NB4 (cell line): ENCODE measurements at regions not wholly inside any gene's neighbourhood (a gene's known extent, or its start where the extent isn't known, plus 50 kb on each side); places are given as distances from the start of the nearest gene placed in this dataset.

ENCODE experiments used
- DNase-seq: peaks from one replicate; pipeline ENCODE4 v3.0.0; 2010; ENCODE audit warnings: low read depth
- H3K4me3 ChIP-seq: one replicate; pipeline ENCODE4 v1.5.1; 2011; ENCODE audit warnings: mild to moderate bottlenecking, low read depth, low read length, moderate library complexity
- MYC ChIP-seq: IDR thresholded peaks from 2 replicates; pipeline ENCODE4 v1.6.1; 2011; ENCODE audit warnings: low read depth, low read length
- POLR2A ChIP-seq: IDR thresholded peaks from 2 replicates; pipeline ENCODE4 v1.6.1; 2011; ENCODE audit warnings: mild to moderate bottlenecking; ENCODE audit not compliant: insufficient read length; ENCODE audit errors: extremely low read depth
- TF ChIP-seq, protein P1 (sequence below): IDR thresholded peaks from one replicate; pipeline ENCODE4 v1.5.1; 2012; ENCODE audit warnings: low read depth, low read length
- TF ChIP-seq, protein P2 (sequence below): IDR thresholded peaks from 2 replicates; pipeline ENCODE4 v1.6.1; 2011; ENCODE audit warnings: low read depth, low read length

DNA sequence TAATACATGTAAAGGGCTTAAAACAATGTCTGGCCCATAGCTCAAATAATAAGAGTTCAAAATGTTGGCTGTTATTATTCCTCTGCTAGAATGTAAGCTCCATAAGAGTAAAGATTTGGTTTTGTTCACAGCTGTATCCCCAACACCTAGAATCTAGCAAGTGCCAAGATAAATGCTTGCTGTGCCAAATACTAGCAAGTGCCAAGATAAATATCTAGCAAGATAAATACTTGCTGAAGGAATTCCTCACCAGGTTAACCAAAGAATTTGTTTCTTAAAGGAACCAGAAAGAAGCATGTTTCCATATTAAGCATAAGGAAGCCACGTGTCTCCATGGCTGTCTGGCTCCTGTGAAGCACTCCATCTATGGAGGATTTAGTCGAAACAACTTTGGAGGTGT lies 235.2 kb upstream of the SP4 start:
- TF ChIP-seq MYC (no peak), POLR2A (no peak)
- DNase-seq, result no peak
- H3K4me3 ChIP-seq, result no peak overlapping the region

DNA sequence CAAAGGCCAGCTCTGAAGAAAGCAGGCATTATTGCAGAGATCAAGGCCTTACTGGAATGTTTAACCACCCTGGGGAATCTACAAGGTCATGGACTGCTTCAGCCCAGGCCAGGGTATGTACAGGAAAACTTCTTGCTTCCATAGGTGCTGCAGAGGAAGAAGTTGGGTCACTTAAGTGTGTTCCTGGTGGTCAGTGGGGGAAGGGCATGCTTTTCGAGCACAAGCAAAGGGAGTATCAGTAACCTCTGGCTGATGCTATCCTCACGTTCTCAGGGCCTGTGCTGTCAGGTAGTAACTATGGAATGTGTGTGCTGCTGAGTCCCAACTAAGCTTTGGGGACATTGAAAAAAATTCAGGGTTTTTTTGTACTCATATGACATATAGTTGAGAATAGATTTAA lies 234.0 kb upstream of the SP4 start:
- no peak overlapping the region for H3K4me3 ChIP-seq
- TF ChIP-seq POLR2A, result no peak
- TF ChIP-seq, protein P1, sequence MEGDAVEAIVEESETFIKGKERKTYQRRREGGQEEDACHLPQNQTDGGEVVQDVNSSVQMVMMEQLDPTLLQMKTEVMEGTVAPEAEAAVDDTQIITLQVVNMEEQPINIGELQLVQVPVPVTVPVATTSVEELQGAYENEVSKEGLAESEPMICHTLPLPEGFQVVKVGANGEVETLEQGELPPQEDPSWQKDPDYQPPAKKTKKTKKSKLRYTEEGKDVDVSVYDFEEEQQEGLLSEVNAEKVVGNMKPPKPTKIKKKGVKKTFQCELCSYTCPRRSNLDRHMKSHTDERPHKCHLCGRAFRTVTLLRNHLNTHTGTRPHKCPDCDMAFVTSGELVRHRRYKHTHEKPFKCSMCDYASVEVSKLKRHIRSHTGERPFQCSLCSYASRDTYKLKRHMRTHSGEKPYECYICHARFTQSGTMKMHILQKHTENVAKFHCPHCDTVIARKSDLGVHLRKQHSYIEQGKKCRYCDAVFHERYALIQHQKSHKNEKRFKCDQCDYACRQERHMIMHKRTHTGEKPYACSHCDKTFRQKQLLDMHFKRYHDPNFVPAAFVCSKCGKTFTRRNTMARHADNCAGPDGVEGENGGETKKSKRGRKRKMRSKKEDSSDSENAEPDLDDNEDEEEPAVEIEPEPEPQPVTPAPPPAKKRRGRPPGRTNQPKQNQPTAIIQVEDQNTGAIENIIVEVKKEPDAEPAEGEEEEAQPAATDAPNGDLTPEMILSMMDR, result no peak
- TF ChIP-seq MYC, result no peak
- TF ChIP-seq, protein P2, sequence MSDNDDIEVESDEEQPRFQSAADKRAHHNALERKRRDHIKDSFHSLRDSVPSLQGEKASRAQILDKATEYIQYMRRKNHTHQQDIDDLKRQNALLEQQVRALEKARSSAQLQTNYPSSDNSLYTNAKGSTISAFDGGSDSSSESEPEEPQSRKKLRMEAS, result no peak
- DNase-seq, result no peak

DNA sequence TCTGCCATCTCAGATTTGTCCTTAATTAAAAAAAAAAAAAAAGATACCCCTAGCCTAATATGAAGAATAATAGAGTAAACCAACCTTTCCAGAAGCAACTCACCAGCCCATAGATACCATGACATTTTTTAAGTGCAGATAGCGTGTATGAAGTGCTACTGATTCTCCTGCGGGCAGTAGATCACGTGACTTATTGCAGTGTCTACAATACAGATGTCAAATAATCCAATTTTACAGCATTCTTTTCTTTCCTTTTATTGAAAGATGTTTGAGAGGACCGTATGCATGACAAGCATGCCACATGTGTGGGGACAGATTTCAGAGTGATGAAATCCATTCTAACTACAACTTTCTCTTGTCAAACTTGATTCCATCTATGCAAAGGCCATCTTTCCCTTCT lies 232.9 kb upstream of the SP4 start:
- DNase-seq, result no peak
- no peak overlapping the region for H3K4me3 ChIP-seq
- TF ChIP-seq MYC, result no peak
- TF ChIP-seq, protein P1, result no peak
- TF ChIP-seq, protein P2, result no peak
- no peak for TF ChIP-seq POLR2A

DNA sequence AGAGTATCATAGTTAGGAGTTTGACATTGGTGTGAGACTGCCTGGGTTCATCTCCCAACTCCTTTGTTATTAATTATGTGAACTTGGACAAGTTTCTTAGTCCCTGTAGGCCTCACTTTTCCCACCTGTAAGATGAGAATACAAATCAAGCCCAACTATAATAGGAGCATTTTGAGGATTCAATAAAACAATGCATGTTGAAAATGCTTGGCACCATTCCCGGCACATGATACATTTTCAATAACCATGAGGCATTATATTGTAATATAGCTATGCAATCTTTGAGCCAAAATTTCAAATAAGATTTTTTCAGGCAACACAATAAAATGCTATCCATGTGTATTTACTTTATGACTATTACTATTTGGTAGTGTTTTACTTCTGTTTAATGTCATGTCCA lies 229.0 kb upstream of the SP4 start:
- DNase-seq, result no peak
- TF ChIP-seq, protein P1, result no peak
- TF ChIP-seq, protein P2, result no peak
- TF ChIP-seq MYC (no peak), POLR2A (no peak)
- no peak overlapping the region for H3K4me3 ChIP-seq

DNA sequence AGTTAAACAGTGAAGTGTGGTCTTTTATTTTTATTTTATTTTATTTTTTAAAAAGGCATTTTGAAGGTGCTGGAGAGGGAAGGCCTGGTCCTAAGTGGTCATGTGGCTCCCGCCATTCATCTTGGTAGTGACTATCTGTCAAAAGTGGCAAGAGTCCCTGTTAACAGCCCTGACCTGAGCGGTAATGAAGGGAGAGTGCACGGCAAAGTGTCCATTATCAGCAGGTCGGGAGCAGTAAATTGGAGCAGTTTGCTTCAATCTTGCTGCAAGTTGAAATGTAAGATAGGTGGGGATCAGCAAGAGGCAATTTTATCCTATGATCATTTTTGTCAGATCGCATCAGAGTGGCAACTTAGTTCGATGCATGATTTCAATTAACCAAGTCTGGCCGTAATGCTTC lies 227.4 kb upstream of the SP4 start:
- no peak overlapping the region for H3K4me3 ChIP-seq
- DNase-seq, result no peak
- TF ChIP-seq POLR2A (no peak), MYC (no peak)
- TF ChIP-seq, protein P1, result no peak
- TF ChIP-seq, protein P2, result no peak

DNA sequence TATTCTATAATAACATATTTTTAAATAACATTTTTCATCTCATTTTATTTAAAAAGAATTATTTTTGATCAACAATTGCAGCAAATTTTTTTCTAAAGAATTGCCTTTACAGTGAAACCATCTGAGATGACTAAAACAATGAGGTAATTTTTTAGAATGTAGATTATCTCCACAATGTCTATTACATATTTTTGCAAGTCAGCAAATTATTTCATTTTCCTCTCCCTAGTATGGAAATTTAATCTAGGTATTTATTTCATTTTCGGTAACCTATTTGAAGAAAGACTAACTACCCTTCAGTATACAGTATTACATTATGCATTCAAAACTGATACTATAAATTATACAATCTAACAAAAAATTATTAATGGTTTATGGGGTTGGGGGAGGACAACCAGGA lies 213.2 kb upstream of the SP4 start:
- no peak for DNase-seq

More for the DNA sequence above, 213.2 kb upstream of the SP4 start:
- no peak overlapping the region for H3K4me3 ChIP-seq
- TF ChIP-seq, protein P2, result no peak
- TF ChIP-seq POLR2A, result no peak
- TF ChIP-seq, protein P1, result no peak
- TF ChIP-seq MYC, result no peak
